ENCODE measurements at regions not wholly inside any gene's neighbourhood (a gene's known extent, or its start where the extent isn't known, plus 50 kb on each side); places are given as distances from the start of the nearest gene placed in this dataset.

DNA sequence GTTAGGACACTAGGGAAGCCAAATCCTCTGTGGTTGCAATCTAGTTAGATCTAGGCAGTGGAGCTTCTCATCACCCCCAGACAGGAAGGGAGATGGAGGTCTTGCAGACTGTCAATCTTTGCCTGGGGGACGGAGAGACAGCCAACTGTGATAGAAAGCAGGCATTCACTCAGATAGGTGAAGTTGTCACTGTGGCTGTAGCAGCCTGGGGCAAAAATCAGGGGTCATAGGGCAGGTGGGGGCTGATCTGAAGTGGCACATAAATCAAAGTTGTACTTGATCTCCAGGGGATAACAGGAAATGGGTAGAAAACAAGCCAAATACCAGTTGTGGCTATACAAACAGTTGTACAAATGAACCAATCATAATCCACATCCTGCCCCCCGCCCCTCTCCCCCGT, 620.9 kb upstream of the USP24 start:
- no peaks in the 10 kb centered on the region for H3K9me3 ChIP-seq (ENCODE audit: insufficient read depth, low read depth)
- H3K4me1 ChIP-seq (replicated peaks; ENCODE audit: insufficient read depth): no peaks in the 10 kb centered on the region
- no peaks in the 10 kb centered on the region for H4K20me1 ChIP-seq (ENCODE audit: insufficient read depth)
- TF ChIP-seq, protein P1, sequence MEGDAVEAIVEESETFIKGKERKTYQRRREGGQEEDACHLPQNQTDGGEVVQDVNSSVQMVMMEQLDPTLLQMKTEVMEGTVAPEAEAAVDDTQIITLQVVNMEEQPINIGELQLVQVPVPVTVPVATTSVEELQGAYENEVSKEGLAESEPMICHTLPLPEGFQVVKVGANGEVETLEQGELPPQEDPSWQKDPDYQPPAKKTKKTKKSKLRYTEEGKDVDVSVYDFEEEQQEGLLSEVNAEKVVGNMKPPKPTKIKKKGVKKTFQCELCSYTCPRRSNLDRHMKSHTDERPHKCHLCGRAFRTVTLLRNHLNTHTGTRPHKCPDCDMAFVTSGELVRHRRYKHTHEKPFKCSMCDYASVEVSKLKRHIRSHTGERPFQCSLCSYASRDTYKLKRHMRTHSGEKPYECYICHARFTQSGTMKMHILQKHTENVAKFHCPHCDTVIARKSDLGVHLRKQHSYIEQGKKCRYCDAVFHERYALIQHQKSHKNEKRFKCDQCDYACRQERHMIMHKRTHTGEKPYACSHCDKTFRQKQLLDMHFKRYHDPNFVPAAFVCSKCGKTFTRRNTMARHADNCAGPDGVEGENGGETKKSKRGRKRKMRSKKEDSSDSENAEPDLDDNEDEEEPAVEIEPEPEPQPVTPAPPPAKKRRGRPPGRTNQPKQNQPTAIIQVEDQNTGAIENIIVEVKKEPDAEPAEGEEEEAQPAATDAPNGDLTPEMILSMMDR (conservative IDR thresholded peaks at IDR 0.05): no peak
- TF ChIP-seq EZH2 (IDR thresholded peaks at IDR 0.05; ENCODE audit: low read depth): no peak
- no peak for DNase-seq
- H3K27ac ChIP-seq: no peak overlapping the region
- ChIA-PET POLR2A (ENCODE audit: unreplicated experiment) (no interaction called here), CTCF (interaction anchor here (0.7 kb wide), 1 partner anchor 496 kb away, joined by 12 read pairs; no protein-coding TSS in a partner anchor)
- no peaks in the 10 kb centered on the region for H3F3A ChIP-seq (ENCODE audit: insufficient read depth, low read depth)
- no TSS peak for BruUV-seq (replicated peaks)
- no peak overlapping the region for H2AFZ ChIP-seq
- intact Hi-C loops (cut with micrococcal nuclease; ENCODE audit: unreplicated experiment): no loop called here
- no peaks in the 10 kb centered on the region; the same call in 1 of the 2 replicates for H3K9me2 ChIP-seq (ENCODE audit: insufficient read depth)
- no peaks in the 10 kb centered on the region for H3K79me2 ChIP-seq (ENCODE audit: low read depth)
- H3K27me3 ChIP-seq (ENCODE audit: insufficient read depth, low read depth): no peaks in the 10 kb centered on the region
- no peaks in the 10 kb centered on the region for H3K36me3 ChIP-seq (ENCODE audit: low read depth)
- no peak overlapping the region for H3K4me3 ChIP-seq
- no peak overlapping the region for H3K4me2 ChIP-seq

DNA sequence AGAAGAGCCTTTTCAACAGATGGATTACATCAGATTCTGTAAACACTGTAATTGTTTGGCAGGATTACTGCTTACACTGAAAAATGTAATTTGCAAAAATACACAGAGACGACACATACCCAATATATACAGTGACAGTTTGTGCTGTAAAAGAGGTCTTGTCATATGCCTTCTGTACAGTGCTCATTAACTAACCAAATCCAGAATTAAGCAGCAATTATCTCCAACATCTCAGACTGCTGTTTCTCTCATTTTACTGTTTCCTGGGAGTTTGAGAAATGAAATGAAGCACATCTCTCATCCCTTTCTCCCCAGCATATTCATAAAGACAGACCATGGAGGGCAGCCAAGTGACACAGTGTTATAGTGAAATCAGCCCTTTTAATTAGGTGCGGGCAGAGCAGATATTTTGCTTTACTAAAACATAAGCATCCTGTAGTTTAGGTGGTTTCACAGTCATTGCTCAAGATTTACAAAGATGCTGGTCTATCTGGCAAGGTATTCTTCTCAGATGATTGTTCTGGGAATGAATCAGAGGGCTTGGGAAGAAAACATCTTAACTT, 618.4 kb upstream of the USP24 start:
- Histone ChIP-seq H3K4me3 (no peak overlapping the region), H3K27ac (no peak overlapping the region), H3K79me2 (ENCODE audit: low read depth) (no peaks in the 10 kb centered on the region), H2AFZ (no peak overlapping the region), H3K4me1 (replicated peaks; ENCODE audit: insufficient read depth) (no peaks in the 10 kb centered on the region), H4K20me1 (ENCODE audit: insufficient read depth) (no peaks in the 10 kb centered on the region), H3K9me3 (ENCODE audit: insufficient read depth, low read depth) (no peaks in the 10 kb centered on the region), H3K36me3 (ENCODE audit: low read depth) (no peaks in the 10 kb centered on the region), H3K4me2 (no peak overlapping the region), H3K9me2 (ENCODE audit: insufficient read depth) (no peaks in the 10 kb centered on the region; the same call in 1 of the 2 replicates), H3K27me3 (ENCODE audit: insufficient read depth, low read depth) (no peaks in the 10 kb centered on the region), H3F3A (ENCODE audit: insufficient read depth, low read depth) (no peaks in the 10 kb centered on the region)
- intact Hi-C loops (cut with micrococcal nuclease; ENCODE audit: unreplicated experiment): no loop called here
- ChIA-PET CTCF (no interaction called here), POLR2A (ENCODE audit: unreplicated experiment) (no interaction called here)
- BruUV-seq (replicated peaks): no TSS peak
- no peak for TF ChIP-seq EZH2 (IDR thresholded peaks at IDR 0.05; ENCODE audit: low read depth)
- TF ChIP-seq, protein P1 (conservative IDR thresholded peaks at IDR 0.05): no peak
- DNase-seq: no peak

DNA sequence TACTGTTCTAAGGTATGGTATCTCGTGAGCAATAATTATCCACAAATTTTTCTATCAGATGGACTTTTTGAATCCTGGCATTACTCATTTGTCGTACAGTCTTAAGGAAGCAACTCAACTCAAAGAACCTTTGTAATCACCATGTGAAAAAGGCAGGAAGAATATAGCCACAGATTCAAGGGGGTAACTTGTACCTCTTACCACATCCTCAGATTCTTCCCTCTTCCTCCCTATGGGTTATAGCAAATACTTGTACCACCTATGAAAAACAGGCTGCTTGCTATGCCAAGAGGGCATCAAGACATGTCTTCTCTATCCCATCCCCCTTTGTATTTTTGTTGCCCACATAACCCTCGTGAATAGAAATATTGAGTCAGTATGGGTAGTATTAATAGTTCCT, 616.6 kb upstream of the USP24 start:
- Histone ChIP-seq H2AFZ (no peak overlapping the region), H3K27ac (no peak overlapping the region), H4K20me1 (ENCODE audit: insufficient read depth) (no peaks in the 10 kb centered on the region), H3K9me2 (ENCODE audit: insufficient read depth) (no peaks in the 10 kb centered on the region; the same call in 1 of the 2 replicates), H3K4me2 (no peak overlapping the region), H3K27me3 (ENCODE audit: insufficient read depth, low read depth) (no peaks in the 10 kb centered on the region), H3K9me3 (ENCODE audit: insufficient read depth, low read depth) (no peaks in the 10 kb centered on the region), H3F3A (ENCODE audit: insufficient read depth, low read depth) (no peaks in the 10 kb centered on the region), H3K36me3 (ENCODE audit: low read depth) (no peaks in the 10 kb centered on the region), H3K79me2 (ENCODE audit: low read depth) (no peaks in the 10 kb centered on the region), H3K4me3 (no peak overlapping the region), H3K4me1 (replicated peaks; ENCODE audit: insufficient read depth) (no peaks in the 10 kb centered on the region)
- CTCF ChIA-PET: no interaction called here
- POLR2A ChIA-PET (ENCODE audit: unreplicated experiment): no interaction called here
- TF ChIP-seq, protein P1 (conservative IDR thresholded peaks at IDR 0.05): no peak
- no peak for TF ChIP-seq EZH2 (IDR thresholded peaks at IDR 0.05; ENCODE audit: low read depth)
- intact Hi-C loops (cut with micrococcal nuclease; ENCODE audit: unreplicated experiment): no loop called here
- no TSS peak for BruUV-seq (replicated peaks)
- DNase-seq: no peak
